CD14-positive monocyte (primary cell): ENCODE measurements at regions not wholly inside any gene's neighbourhood (a gene's known extent, or its start where the extent isn't known, plus 50 kb on each side); places are given as distances from the start of the nearest gene placed in this dataset. TPM values are rescaled to one million over a fixed set of nuclear protein-coding genes. Genes with fewer than 3 reads are reported as not detected.

Experiments used
- DNase-seq, 3 donors: peaks; one replicate each; pipeline ENCODE4 v3.0.0-alpha.2; 2011 to 2022
- H2AFZ ChIP-seq: 2 replicates; pipeline ENCODE4 v1.6.0; 2012; ENCODE audit warnings: mild to moderate bottlenecking, low read depth, low read length, inconsistent platforms; ENCODE audit not compliant: insufficient read depth, poor library complexity, severe bottlenecking
- H3K27ac ChIP-seq, 2 donors: 1 replicate in 1 of 2; 2 replicates in 1 of 2; pipeline ENCODE4 v1.5.1; 2012 to 2013; ENCODE audit warnings: low read length in 2 of 2, control low read depth in 1 of 2, inconsistent platforms in 1 of 2, low read depth in 1 of 2, mild to moderate bottlenecking in 1 of 2
- H3K27me3 ChIP-seq, 2 donors: one replicate each; pipeline versions ENCODE4 v1.6.0 to v1.6.1; 2011 to 2013; ENCODE audit warnings: low read length in 2 of 2; ENCODE audit not compliant: control insufficient read depth in 2 of 2, insufficient read depth in 2 of 2
- H3K36me3 ChIP-seq, 2 donors: replicated peaks in 1 of 2; 1 replicate in 1 of 2; 2 replicates in 1 of 2; pipeline versions ENCODE4 v1.5.1 to v1.6.1; 2012 to 2013; ENCODE audit warnings: low read length in 2 of 2, control low read depth in 1 of 2, inconsistent platforms in 1 of 2, mild to moderate bottlenecking in 1 of 2; ENCODE audit not compliant: insufficient read depth in 2 of 2, control insufficient read depth in 1 of 2
- H3K4me1 ChIP-seq, 2 donors: 1 replicate in 1 of 2; 2 replicates in 1 of 2; pipeline versions ENCODE4 v1.5.1 to v1.6.1; 2012 to 2013; ENCODE audit warnings: low read length in 2 of 2, control low read depth in 1 of 2, inconsistent platforms in 1 of 2, mild to moderate bottlenecking in 1 of 2, moderate library complexity in 1 of 2; ENCODE audit not compliant: insufficient read depth in 2 of 2, control insufficient read depth in 1 of 2
- H3K4me2 ChIP-seq: replicated peaks from 2 replicates; pipeline ENCODE3; 2012; ENCODE audit warnings: low read length, moderate library complexity, mild to moderate bottlenecking; ENCODE audit not compliant: poor library complexity, severe bottlenecking; ENCODE audit errors: extremely low read depth
- H3K4me3 ChIP-seq, 3 experiments: fragments of 200-600 bp in 1 of 3; sonication (generic) in 1 of 3; replicated peaks in 1 of 3; 1 replicate in 2 of 3; 2 replicates in 1 of 3; pipeline ENCODE4 v1.5.1; 2011 to 2013; ENCODE audit warnings: low read length in 3 of 3, mild to moderate bottlenecking in 3 of 3, control low read depth in 2 of 3, low read depth in 2 of 3, inconsistent platforms in 1 of 3, moderate library complexity in 1 of 3
- H3K79me2 ChIP-seq: 2 replicates; pipeline ENCODE4 v1.6.0; 2012; ENCODE audit warnings: mild to moderate bottlenecking, control low read depth, inconsistent platforms, low read length, moderate library complexity; ENCODE audit not compliant: insufficient read depth
- H3K9ac ChIP-seq: 2 replicates; pipeline ENCODE4 v1.6.0; 2017; ENCODE audit warnings: low read length, mild to moderate bottlenecking; ENCODE audit not compliant: insufficient read depth, poor library complexity, severe bottlenecking
- H3K9me3 ChIP-seq, 2 donors: replicated peaks in 1 of 2; 1 replicate in 1 of 2; 2 replicates in 1 of 2; pipeline versions ENCODE4 v1.5.1 to v1.6.1; 2012 to 2013; ENCODE audit warnings: low read length in 2 of 2, control low read depth in 1 of 2; ENCODE audit not compliant: control insufficient read depth in 1 of 2, insufficient read depth in 1 of 2
- H4K20me1 ChIP-seq: 2 replicates; pipeline ENCODE4 v1.6.0; 2012; ENCODE audit warnings: mild to moderate bottlenecking, low read length, control low read depth, moderate library complexity; ENCODE audit not compliant: insufficient read depth
- H3K27ac Mint-ChIP-seq, 7 donors: one replicate each; pipeline ENCODE4 v1.8.0; 2020; ENCODE audit warnings: mild to moderate bottlenecking in 7 of 7, mixed read lengths in 7 of 7, moderate library complexity in 6 of 7, inconsistent platforms in 2 of 7
- H3K27me3 Mint-ChIP-seq, 3 donors: one replicate each; pipeline ENCODE4 v1.8.0; 2021 to 2022; ENCODE audit warnings: low read depth in 3 of 3, mild to moderate bottlenecking in 3 of 3, mixed read lengths in 3 of 3, moderate library complexity in 3 of 3, inconsistent platforms in 1 of 3
- H3K36me3 Mint-ChIP-seq, 2 donors: one replicate each; pipeline ENCODE4 v1.8.0; 2020; ENCODE audit warnings: mixed read lengths in 2 of 2, inconsistent platforms in 1 of 2, mild to moderate bottlenecking in 1 of 2
- H3K4me1 Mint-ChIP-seq: one replicate; pipeline ENCODE4 v1.8.0; 2020; ENCODE audit warnings: mild to moderate bottlenecking, mixed read lengths
- H3K4me3 Mint-ChIP-seq, 2 donors: one replicate each; pipeline ENCODE4 v1.8.0; 2020; ENCODE audit warnings: mild to moderate bottlenecking in 2 of 2, mixed read lengths in 2 of 2, moderate library complexity in 1 of 2
- H3K9me3 Mint-ChIP-seq, 7 donors: one replicate each; pipeline ENCODE4 v1.8.0; 2020 to 2022; ENCODE audit warnings: mixed read lengths in 7 of 7, mild to moderate bottlenecking in 6 of 7, moderate library complexity in 6 of 7, inconsistent platforms in 2 of 7
- CTCF ChIP-seq: fragments of 200-600 bp; IDR thresholded peaks from one replicate; pipeline ENCODE4 v1.8.0; 2022; ENCODE audit warnings: antibody characterized with exemption, mild to moderate bottlenecking
- WGBS: methylation state at CpG from one replicate; pipeline ENCODE4 v1.1.5; 2013; ENCODE audit warnings: missing lambda C conversion rate; ENCODE audit not compliant: insufficient coverage; 5-methylcytosine and 5-hydroxymethylcytosine counted together
- intact Hi-C, 2 donors: fragments of 100-400 bp; cut with micrococcal nuclease; formaldehyde crosslinking; loops; one replicate each; pipeline versions ENCODE4 v1.15.0 to v1.15.1; 2023
- small RNA-seq: library from RNA; depleted of rRNA; stranded (forward); fragments of <200 nt; gene quantifications from one replicate; pipeline ENCODE3, GENCODE V24; 2012; ENCODE audit warnings: low read depth; ENCODE audit not compliant: insufficient read length

- H3K27me3 ChIP-seq = no peaks in the 10 kb centered on the region
- H3K9ac ChIP-seq = no peak overlapping the region
- H3K36me3 Mint-ChIP-seq = no peaks in the 10 kb centered on the region
- peaks cover 0 to under 1% of the 10 kb centered on the region in 2 donors for H3K9me3 ChIP-seq
- H3K4me1 ChIP-seq = no peaks in the 10 kb centered on the region
- no peaks in the 10 kb centered on the region for H3K79me2 ChIP-seq
- no peak for TF ChIP-seq CTCF
- no peak overlapping the region for H3K27ac Mint-ChIP-seq
- no peaks in the 10 kb centered on the region for H4K20me1 ChIP-seq
- DNase-seq = no peak
- intact Hi-C loops = no loop called here
- no peak overlapping the region for H3K27ac ChIP-seq
- H3K4me2 ChIP-seq = no peak overlapping the region
- H3K36me3 ChIP-seq = no peaks in the 10 kb centered on the region
- H3K4me3 Mint-ChIP-seq = no peak overlapping the region
- H3K27me3 Mint-ChIP-seq = peaks cover 2 to 5% (median 2%) of the 10 kb centered on the region in 3 donors
- H3K9me3 Mint-ChIP-seq = peaks cover 0 to 5% (median 2%) of the 10 kb centered on the region in 7 donors
- no peak overlapping the region for H3K4me3 ChIP-seq
- H3K4me1 Mint-ChIP-seq = no peaks in the 10 kb centered on the region
- no peak overlapping the region for H2AFZ ChIP-seq
These were observed 61.8 kb upstream of the STEAP1 start for GRCh38 chr7:90092506-90092905.

- Histone ChIP-seq H3K9me3 (no peaks in the 10 kb centered on the region), H3K36me3 (no peaks in the 10 kb centered on the region), H3K4me3 (no peak overlapping the region), H4K20me1 (no peaks in the 10 kb centered on the region), H3K27me3 (no peaks in the 10 kb centered on the region), H3K27ac (no peak overlapping the region), H2AFZ (no peak overlapping the region), H3K79me2 (no peaks in the 10 kb centered on the region), H3K9ac (no peak overlapping the region), H3K4me2 (no peak overlapping the region), H3K4me1 (no peaks in the 10 kb centered on the region)
- no peak for DNase-seq
- intact Hi-C loops = no loop called here
- Mint-ChIP-seq H3K27me3 (peaks cover 2 to 5% (median 2%) of the 10 kb centered on the region in 3 donors), H3K4me3 (no peak overlapping the region), H3K27ac (no peak overlapping the region), H3K9me3 (peaks cover 0 to 4% (median 0%) of the 10 kb centered on the region in 7 donors), H3K36me3 (no peaks in the 10 kb centered on the region), H3K4me1 (no peaks in the 10 kb centered on the region)
- WGBS = no CpG with 5 or more reads among the region's 2 CpGs
- no peak for TF ChIP-seq CTCF
These were observed 60.2 kb upstream of the STEAP1 start for GRCh38 chr7:90094030-90094429.

Small RNA genes in the stretch of these regions (small RNA-seq; reads per million reads assigned to genes)
- not detected for gene RNU6-274P
